GM21619 (cell line): ENCODE measurements at regions not wholly inside any gene's neighbourhood (a gene's known extent, or its start where the extent isn't known, plus 50 kb on each side); places are given as distances from the start of the nearest gene placed in this dataset.
A peak's percentile ranks its signal among the peaks of the same experiment; 100 is the strongest.

Source experiments
- ATAC-seq: cut with Tn5 transposase; IDR thresholded peaks from one replicate; pipeline ENCODE4 v1.9.1; 2021; ENCODE audit not compliant: unreplicated experiment

GRCh38 chr20:50284811-50285375 lies 94.3 kb downstream of the CEBPB start:
- ATAC-seq: no peak

- peak; percentile 61 for ATAC-seq
Observed at GRCh38 chr20:50285376-50286173, 94.9 kb downstream of the CEBPB start.

GRCh38 chr20:50286174-50286511 lies 95.5 kb downstream of the CEBPB start:
- ATAC-seq: peak; percentile 32

- peak; percentile 42 for ATAC-seq
Observed at GRCh38 chr20:50286609-50287008, 96.0 kb downstream of the CEBPB start.

GRCh38 chr20:50287512-50287911 lies 96.9 kb downstream of the CEBPB start:
- ATAC-seq: no peak

GRCh38 chr20:50288128-50288623 lies 97.5 kb downstream of the CEBPB start:
- no peak for ATAC-seq

GRCh38 chr20:50289581-50289980 lies 99.0 kb downstream of the CEBPB start:
- ATAC-seq: no peak

- no peak for ATAC-seq
Observed at GRCh38 chr20:50290112-50290511, 99.5 kb downstream of the CEBPB start.

GRCh38 chr20:50290808-50291207 lies 100.2 kb downstream of the CEBPB start:
- no peak for ATAC-seq

- ATAC-seq: no peak
Observed at GRCh38 chr20:50291254-50292078, 100.8 kb downstream of the CEBPB start.

GRCh38 chr20:50292079-50292590 lies 101.5 kb downstream of the CEBPB start:
- ATAC-seq: no peak

GRCh38 chr20:50292591-50293283 lies 102.1 kb downstream of the CEBPB start:
- ATAC-seq: no peak

GRCh38 chr20:50293284-50294139 lies 102.9 kb downstream of the CEBPB start:
- ATAC-seq: no peak

- ATAC-seq: no peak
Observed at GRCh38 chr20:50294164-50295088, 103.8 kb downstream of the CEBPB start.

- no peak for ATAC-seq
Observed at GRCh38 chr20:50295345-50295744, 104.7 kb downstream of the CEBPB start.

- no peak for ATAC-seq
Observed at GRCh38 chr20:50295762-50296449, 105.3 kb downstream of the CEBPB start.

GRCh38 chr20:50296450-50297375 lies 106.1 kb downstream of the CEBPB start:
- ATAC-seq: no peak
